Activated B cell treated with CpG ODN at 0.5 μM for 24 hours (primary cell): ENCODE measurements at regions not wholly inside any gene's neighbourhood (a gene's known extent, or its start where the extent isn't known, plus 50 kb on each side); places are given as distances from the start of the nearest gene placed in this dataset.

ENCODE experiments used
- ATAC-seq: fragments of 200-7000 bp; cut with Tn5 transposase; one replicate; pipeline ENCODE4 v1.10.0; 2021; ENCODE audit warnings: low read depth, mild to moderate bottlenecking, moderate library complexity
- CTCF ChIA-PET: fragments of 350-600 bp; sonication (Branson Sonifier 250); formaldehyde crosslinking; loops from one replicate; lab custom pipeline; 2021; ENCODE audit warnings: antibody characterized with exemption; lab: Charles Lee
- POLR2A ChIA-PET: fragments of 350-600 bp; sonication (Branson Sonifier 250); formaldehyde crosslinking; loops from one replicate; lab custom pipeline; 2021; ENCODE audit warnings: antibody characterized with exemption; lab: Charles Lee
- DNase-seq: peaks from one replicate; pipeline ENCODE4 v3.0.0; 2022
- H3K27ac Mint-ChIP-seq: one replicate; pipeline ENCODE4 v1.8.0; 2020; ENCODE audit warnings: mixed read lengths
- H3K27me3 Mint-ChIP-seq: one replicate; pipeline ENCODE4 v1.8.0; 2021; ENCODE audit warnings: mixed read lengths
- H3K36me3 Mint-ChIP-seq: one replicate; pipeline ENCODE4 v1.8.0; 2021; ENCODE audit warnings: low read depth, mixed read lengths
- H3K4me1 Mint-ChIP-seq: one replicate; pipeline ENCODE4 v1.8.0; 2021; ENCODE audit warnings: mixed read lengths
- H3K4me3 Mint-ChIP-seq: one replicate; pipeline ENCODE4 v1.8.0; 2020; ENCODE audit warnings: mild to moderate bottlenecking, mixed read lengths
- H3K9me3 Mint-ChIP-seq: one replicate; pipeline ENCODE4 v1.8.0; 2020; ENCODE audit warnings: mixed read lengths
- intact Hi-C: fragments of 100-400 bp; cut with micrococcal nuclease; formaldehyde crosslinking; loops from one replicate; pipeline ENCODE4 v1.15.1; 2024
- TF ChIP-seq, protein P1 (sequence below): fragments of 200-600 bp; IDR thresholded peaks from one replicate; pipeline ENCODE4 v1.8.0; 2022; ENCODE audit warnings: antibody characterized with exemption, mild to moderate bottlenecking

- ChIA-PET CTCF (no interaction called here), POLR2A (no interaction called here)
- Mint-ChIP-seq H3K4me3 (no peak overlapping the region), H3K9me3 (no peaks in the 10 kb centered on the region), H3K36me3 (no peaks in the 10 kb centered on the region), H3K4me1 (no peaks in the 10 kb centered on the region), H3K27ac (no peak overlapping the region), H3K27me3 (peaks cover 27% of the 10 kb centered on the region)
- TF ChIP-seq, protein P1, sequence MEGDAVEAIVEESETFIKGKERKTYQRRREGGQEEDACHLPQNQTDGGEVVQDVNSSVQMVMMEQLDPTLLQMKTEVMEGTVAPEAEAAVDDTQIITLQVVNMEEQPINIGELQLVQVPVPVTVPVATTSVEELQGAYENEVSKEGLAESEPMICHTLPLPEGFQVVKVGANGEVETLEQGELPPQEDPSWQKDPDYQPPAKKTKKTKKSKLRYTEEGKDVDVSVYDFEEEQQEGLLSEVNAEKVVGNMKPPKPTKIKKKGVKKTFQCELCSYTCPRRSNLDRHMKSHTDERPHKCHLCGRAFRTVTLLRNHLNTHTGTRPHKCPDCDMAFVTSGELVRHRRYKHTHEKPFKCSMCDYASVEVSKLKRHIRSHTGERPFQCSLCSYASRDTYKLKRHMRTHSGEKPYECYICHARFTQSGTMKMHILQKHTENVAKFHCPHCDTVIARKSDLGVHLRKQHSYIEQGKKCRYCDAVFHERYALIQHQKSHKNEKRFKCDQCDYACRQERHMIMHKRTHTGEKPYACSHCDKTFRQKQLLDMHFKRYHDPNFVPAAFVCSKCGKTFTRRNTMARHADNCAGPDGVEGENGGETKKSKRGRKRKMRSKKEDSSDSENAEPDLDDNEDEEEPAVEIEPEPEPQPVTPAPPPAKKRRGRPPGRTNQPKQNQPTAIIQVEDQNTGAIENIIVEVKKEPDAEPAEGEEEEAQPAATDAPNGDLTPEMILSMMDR = no peak
- DNase-seq (no peak), ATAC-seq (no peak)
- intact Hi-C loops = no loop called here
Measured at GRCh38 chr21:41621513-41621912, 113.6 kb upstream of the TMPRSS2 start.

GRCh38 chr21:41620982-41621381 lies 113.0 kb upstream of the TMPRSS2 start:
- ChIA-PET CTCF (no interaction called here), POLR2A (no interaction called here)
- Mint-ChIP-seq H3K36me3 (no peaks in the 10 kb centered on the region), H3K27me3 (peaks cover 24% of the 10 kb centered on the region), H3K4me3 (no peak overlapping the region), H3K4me1 (no peaks in the 10 kb centered on the region), H3K9me3 (no peaks in the 10 kb centered on the region), H3K27ac (no peak overlapping the region)
- ATAC-seq = no peak
- DNase-seq = no peak
- intact Hi-C loops = no loop called here
- TF ChIP-seq, protein P1 = no peak

DNA sequence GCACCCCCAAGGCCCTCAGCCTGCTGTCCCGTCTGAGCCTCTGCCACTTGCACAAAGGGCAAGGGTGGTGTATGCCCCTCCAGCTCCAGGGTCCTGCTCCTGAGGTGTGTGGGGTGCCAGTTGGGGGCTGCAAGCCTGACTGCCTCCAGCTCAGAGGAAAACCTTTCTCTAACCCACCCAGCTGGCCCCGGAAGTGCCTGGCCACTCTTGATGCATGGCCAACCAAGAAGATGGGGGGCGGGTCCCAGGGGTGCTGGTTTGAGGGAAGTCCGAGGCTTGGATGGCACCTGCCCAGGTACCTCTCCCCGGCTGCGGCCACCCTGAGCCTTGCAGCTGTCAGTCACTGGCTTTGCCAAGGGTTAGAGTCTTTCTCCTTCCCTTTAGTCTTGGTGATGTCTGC lies 112.6 kb upstream of the TMPRSS2 start:
- Mint-ChIP-seq H3K27me3 (peaks cover 21% of the 10 kb centered on the region), H3K4me3 (no peak overlapping the region), H3K9me3 (no peaks in the 10 kb centered on the region), H3K27ac (no peak overlapping the region), H3K4me1 (no peaks in the 10 kb centered on the region), H3K36me3 (no peaks in the 10 kb centered on the region)
- TF ChIP-seq, protein P1 = no peak
- DNase-seq = no peak
- intact Hi-C loops = no loop called here
- ChIA-PET CTCF (no interaction called here), POLR2A (no interaction called here)
- no peak for ATAC-seq

DNA sequence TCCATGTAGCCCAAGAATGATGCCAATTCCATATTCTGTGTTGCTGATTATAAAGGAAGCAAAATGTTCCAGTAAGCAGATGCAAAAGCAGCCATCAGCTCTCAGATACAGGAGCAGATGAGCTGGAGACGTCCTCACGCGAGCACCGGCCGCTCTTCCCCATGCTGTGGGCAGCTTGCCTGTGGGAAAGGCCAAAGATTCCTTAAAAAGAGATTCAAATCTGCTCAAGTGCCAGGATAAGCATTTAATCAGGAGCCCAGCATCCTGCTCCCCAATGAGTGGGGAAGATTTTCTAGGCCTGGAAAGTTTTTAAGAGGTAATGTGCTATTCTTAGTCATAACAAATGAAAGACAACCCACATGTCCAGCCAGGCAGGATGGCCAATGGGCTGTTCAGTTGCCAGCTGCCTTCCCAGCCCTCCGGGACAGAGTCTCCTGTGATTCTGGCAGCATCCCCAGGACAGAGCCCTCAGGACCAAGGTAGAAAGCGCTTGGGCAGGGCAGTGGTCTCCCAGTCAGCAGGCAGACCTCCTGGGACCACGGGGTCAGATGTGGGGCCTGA lies 108.2 kb upstream of the TMPRSS2 start:
- Mint-ChIP-seq H3K4me3 (no peak overlapping the region), H3K36me3 (no peaks in the 10 kb centered on the region), H3K27ac (no peak overlapping the region), H3K27me3 (peaks cover 6% of the 10 kb centered on the region), H3K9me3 (no peaks in the 10 kb centered on the region), H3K4me1 (no peaks in the 10 kb centered on the region)
- intact Hi-C loops = no loop called here
- no peak for DNase-seq
- CTCF ChIA-PET = no interaction called here
- no peak for ATAC-seq
- POLR2A ChIA-PET = no interaction called here
- TF ChIP-seq, protein P1 = no peak

- Mint-ChIP-seq H3K4me3 (no peak overlapping the region), H3K9me3 (no peaks in the 10 kb centered on the region), H3K27me3 (peaks cover 6% of the 10 kb centered on the region), H3K36me3 (no peaks in the 10 kb centered on the region), H3K4me1 (no peaks in the 10 kb centered on the region), H3K27ac (no peak overlapping the region)
- ChIA-PET CTCF (no interaction called here), POLR2A (no interaction called here)
- DNase-seq (no peak), ATAC-seq (no peak)
- intact Hi-C loops = no loop called here
- TF ChIP-seq, protein P1 = no peak
Measured at GRCh38 chr21:41615613-41616012, 107.7 kb upstream of the TMPRSS2 start.
